ENCODE measurements at regions not wholly inside any gene's neighbourhood (a gene's known extent, or its start where the extent isn't known, plus 50 kb on each side); places are given as distances from the start of the nearest gene placed in this dataset.

GRCh38 chr2:142782942-142783443 lies 94.5 kb upstream of the KYNU start:
- TF ChIP-seq SUZ12 (IDR thresholded peaks at IDR 0.05) (no peak), L3MBTL2 (conservative IDR thresholded peaks at IDR 0.05) (no peak), CTBP1 (IDR thresholded peaks at IDR 0.05; ENCODE audit: borderline replicate concordance) (no peak), PKNOX1 (IDR thresholded peaks at IDR 0.05) (no peak), ARNT (IDR thresholded peaks at IDR 0.05) (no peak), BHLHE40 (IDR thresholded peaks at IDR 0.05; ENCODE audit: borderline replicate concordance) (no peak), SP1 (IDR thresholded peaks at IDR 0.05) (no peak)
